ENCODE measurements at regions not wholly inside any gene's neighbourhood (a gene's known extent, or its start where the extent isn't known, plus 50 kb on each side); places are given as distances from the start of the nearest gene placed in this dataset.

- no peak for TF ChIP-seq CTCF (conservative IDR thresholded peaks at IDR 0.05)
- TF ChIP-seq ZFX (IDR thresholded peaks at IDR 0.05) = no peak
Measured at GRCh38 chr3:94423578-94423977, 360.7 kb downstream of the NSUN3 start.

Data from C4-2B (cell line).